ENCODE measurements at regions not wholly inside any gene's neighbourhood (a gene's known extent, or its start where the extent isn't known, plus 50 kb on each side); places are given as distances from the start of the nearest gene placed in this dataset.

- no peak for TF ChIP-seq POGK (CRISPR knock-in tag; conservative IDR thresholded peaks at IDR 0.05)
- TF ChIP-seq RARA (CRISPR knock-in tag; IDR thresholded peaks at IDR 0.05): no peak
- no peak for TF ChIP-seq SAP130 (CRISPR knock-in tag; IDR thresholded peaks at IDR 0.05; ENCODE audit: low read depth)
Measured at GRCh38 chr5:141753143-141753970, 71.3 kb upstream of the ARAP3 start (continued).

- CTCF ChIA-PET (ENCODE audit: low intra/inter-chr PET ratio, low total read pairs): no interaction called here
- no peak for FAIRE-seq
- no peaks in the 10 kb centered on the region for H3K9me3 ChIP-seq (ENCODE audit: low read length)
Measured at GRCh38 chr5:141747152-141748141, 65.4 kb upstream of the ARAP3 start.

More at GRCh38 chr5:141747152-141748141, 65.4 kb upstream of the ARAP3 start:
- intact Hi-C loops (cut with micrococcal nuclease; ENCODE audit: unreplicated experiment) (no loop called here), in situ Hi-C loops (cut with HindIII; ENCODE audit: extremely low pct_ligation_motif_present, low pct_unique_long_range_greater_than_20kb) (no loop called here)
- H3K27ac ChIP-seq (ENCODE audit: extremely low read length, insufficient read depth, low read length): no peak overlapping the region
- no peaks in the 10 kb centered on the region for H3K4me1 ChIP-seq (ENCODE audit: insufficient read depth, low read length)
- no peak overlapping the region for H3K4me3 ChIP-seq (replicated peaks in 1 of 3; ENCODE audit: insufficient read depth in 1 of 3, low read depth in 2 of 3, low read length in 3 of 3)
- no peaks in the 10 kb centered on the region for H3K36me3 ChIP-seq (replicated peaks in 1 of 2; ENCODE audit: control insufficient read depth in 1 of 2, insufficient read depth in 2 of 2, low read length in 2 of 2)
- no TSS peak for BruUV-seq (replicated peaks)
- no peaks in the 10 kb centered on the region for H3K79me2 ChIP-seq (ENCODE audit: insufficient read depth, low read length)
- peaks cover 5% of the 10 kb centered on the region; the same call in 1 of the 2 replicates for H4K20me1 ChIP-seq (ENCODE audit: insufficient read depth, low read length)
- no peak overlapping the region for H3K9ac ChIP-seq (ENCODE audit: insufficient read depth, low read depth, low read length)
- peaks cover 0 to 3% of the 10 kb centered on the region in 2 experiments; a peak in 1 of 5 replicates for H3K27me3 ChIP-seq (ENCODE audit: control insufficient read depth in 1 of 2, insufficient read depth in 2 of 2, low read length in 2 of 2)
- WGBS (ENCODE audit: low lambda C conversion rate): 4% methylated on average over 11 of the region's 11 CpGs
- POLR2A ChIA-PET: no interaction called here
- ATAC-seq (peak; percentile 33; the same call in 1 of the 3 replicates), DNase-seq (ENCODE audit: low spot score) (no peak)
- peak; percentile 73 for TF ChIP-seq ZNF143 (CRISPR knock-in tag; IDR thresholded peaks at IDR 0.05)
- TF ChIP-seq THAP11 (CRISPR knock-in tag; IDR thresholded peaks at IDR 0.05): peak; percentile 69
- no peak for TF ChIP-seq ZBTB38 (CRISPR knock-in tag; IDR thresholded peaks at IDR 0.05)
- H2AFZ ChIP-seq (ENCODE audit: low read length): no peak overlapping the region
- no peak overlapping the region for H3K4me2 ChIP-seq (ENCODE audit: low read depth, low read length)

Data from HepG2 (cell line).